HG02588 (cell line): ENCODE measurements at regions not wholly inside any gene's neighbourhood (a gene's known extent, or its start where the extent isn't known, plus 50 kb on each side); places are given as distances from the start of the nearest gene placed in this dataset.

Source experiments
- ATAC-seq: cut with Tn5 transposase; IDR thresholded peaks from one replicate; pipeline ENCODE4 v1.9.1; 2021; ENCODE audit warnings: mild to moderate bottlenecking, moderate library complexity; ENCODE audit not compliant: unreplicated experiment

GRCh38 chr2:226446406-226447001, 353.1 kb downstream of the IRS1 start:
- ATAC-seq, result no peak

GRCh38 chr2:226445216-226445861, 354.3 kb downstream of the IRS1 start:
- no peak for ATAC-seq

GRCh38 chr2:226443112-226443511, 356.5 kb downstream of the IRS1 start:
- ATAC-seq, result no peak

GRCh38 chr2:226440127-226440918, 359.3 kb downstream of the IRS1 start:
- ATAC-seq, result no peak

GRCh38 chr2:226439337-226439736, 360.3 kb downstream of the IRS1 start:
- ATAC-seq, result no peak

GRCh38 chr2:226435146-226435545, 364.5 kb downstream of the IRS1 start:
- ATAC-seq, result no peak

- ATAC-seq, result no peak
These were observed 364.9 kb downstream of the IRS1 start for GRCh38 chr2:226434702-226435101.

- ATAC-seq, result no peak
These were observed 368.2 kb downstream of the IRS1 start for GRCh38 chr2:226431288-226431948.

- ATAC-seq, result no peak
These were observed 370.1 kb downstream of the IRS1 start for GRCh38 chr2:226429476-226429875.

- ATAC-seq, result no peak
These were observed 371.9 kb downstream of the IRS1 start for GRCh38 chr2:226427538-226428307.

- no peak for ATAC-seq
These were observed 373.3 kb downstream of the IRS1 start for GRCh38 chr2:226426292-226426736.

- no peak for ATAC-seq
These were observed 374.6 kb downstream of the IRS1 start for GRCh38 chr2:226424971-226425370.

- ATAC-seq, result peak; percentile 86
These were observed 376.1 kb downstream of the IRS1 start for GRCh38 chr2:226423498-226423960.

GRCh38 chr2:226420646-226421045, 379.0 kb downstream of the IRS1 start:
- no peak for ATAC-seq

- no peak for ATAC-seq
These were observed 381.1 kb downstream of the IRS1 start for GRCh38 chr2:226418521-226418920.

- no peak for ATAC-seq
These were observed 385.3 kb downstream of the IRS1 start for GRCh38 chr2:226414335-226414734.

GRCh38 chr2:226413498-226414130, 386.0 kb downstream of the IRS1 start:
- ATAC-seq, result no peak

GRCh38 chr2:226411727-226412360, 387.8 kb downstream of the IRS1 start:
- no peak for ATAC-seq

GRCh38 chr2:226411205-226411604, 388.4 kb downstream of the IRS1 start:
- no peak for ATAC-seq
